Stimulated activated CD8-positive, alpha-beta memory T cell treated with anti-CD3 and anti-CD28 coated beads, Interleukin-12 subunit alpha, Interleukin-12 subunit beta, amount 100 ng/mL, for 24 hours (primary cell): ENCODE measurements at regions not wholly inside any gene's neighbourhood (a gene's known extent, or its start where the extent isn't known, plus 50 kb on each side); places are given as distances from the start of the nearest gene placed in this dataset.

Experiments
- DNase-seq: peaks from one replicate; pipeline ENCODE4 v3.0.0-alpha.2; 2020; ENCODE audit errors: extremely low read depth

- DNase-seq, result no peak
These were observed 66.9 kb upstream of the CLMN start for GRCh38 chr14:95386536-95387095.

GRCh38 chr14:95385701-95386100 is 66.0 kb upstream of the CLMN start:
- no peak for DNase-seq

DNA sequence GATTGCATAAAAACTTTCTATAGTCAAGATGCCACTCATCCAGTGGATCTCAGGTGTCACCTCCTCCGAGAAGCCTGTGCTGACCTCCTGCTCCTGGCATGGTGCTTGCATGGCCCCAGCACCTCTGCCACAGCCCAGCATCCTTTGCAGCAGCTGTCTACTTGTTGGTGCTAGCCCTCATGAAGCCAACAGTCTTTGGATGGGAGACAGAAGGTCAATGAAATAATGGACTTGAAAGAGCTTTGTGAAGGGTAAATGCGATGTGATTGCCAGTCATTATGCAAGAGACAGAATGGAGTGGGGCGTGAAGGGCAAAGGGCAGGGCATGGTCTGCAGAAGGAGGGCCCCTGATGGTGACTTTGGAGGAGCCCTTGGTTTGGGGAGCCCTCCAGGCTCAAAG is 63.0 kb upstream of the CLMN start:
- DNase-seq, result no peak

- DNase-seq, result no peak
These were observed 62.0 kb upstream of the CLMN start for GRCh38 chr14:95381726-95382125.

- DNase-seq, result no peak
These were observed 60.8 kb upstream of the CLMN start for GRCh38 chr14:95380350-95381042.

DNA sequence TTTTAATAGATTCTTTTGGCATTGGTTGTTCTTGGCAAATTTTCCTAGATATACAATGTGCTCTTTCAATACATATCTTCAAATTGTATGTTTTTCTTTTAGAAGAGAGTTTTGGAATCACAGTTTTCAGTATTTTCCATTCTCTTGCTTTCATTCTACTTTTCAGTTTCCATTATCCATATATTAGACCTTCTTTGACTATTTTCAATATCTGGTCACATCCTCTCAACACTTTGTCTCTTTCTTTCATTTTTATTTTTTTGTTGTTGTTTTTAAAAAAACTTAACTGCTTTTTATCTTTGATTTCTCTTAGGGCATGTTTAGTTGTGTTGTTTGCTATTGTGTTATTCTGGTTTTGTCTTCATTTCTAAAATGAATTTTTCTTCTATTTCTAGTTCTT is 59.9 kb upstream of the CLMN start:
- DNase-seq, result no peak

- DNase-seq, result no peak
These were observed 55.9 kb upstream of the CLMN start for GRCh38 chr14:95375539-95376109.

DNA sequence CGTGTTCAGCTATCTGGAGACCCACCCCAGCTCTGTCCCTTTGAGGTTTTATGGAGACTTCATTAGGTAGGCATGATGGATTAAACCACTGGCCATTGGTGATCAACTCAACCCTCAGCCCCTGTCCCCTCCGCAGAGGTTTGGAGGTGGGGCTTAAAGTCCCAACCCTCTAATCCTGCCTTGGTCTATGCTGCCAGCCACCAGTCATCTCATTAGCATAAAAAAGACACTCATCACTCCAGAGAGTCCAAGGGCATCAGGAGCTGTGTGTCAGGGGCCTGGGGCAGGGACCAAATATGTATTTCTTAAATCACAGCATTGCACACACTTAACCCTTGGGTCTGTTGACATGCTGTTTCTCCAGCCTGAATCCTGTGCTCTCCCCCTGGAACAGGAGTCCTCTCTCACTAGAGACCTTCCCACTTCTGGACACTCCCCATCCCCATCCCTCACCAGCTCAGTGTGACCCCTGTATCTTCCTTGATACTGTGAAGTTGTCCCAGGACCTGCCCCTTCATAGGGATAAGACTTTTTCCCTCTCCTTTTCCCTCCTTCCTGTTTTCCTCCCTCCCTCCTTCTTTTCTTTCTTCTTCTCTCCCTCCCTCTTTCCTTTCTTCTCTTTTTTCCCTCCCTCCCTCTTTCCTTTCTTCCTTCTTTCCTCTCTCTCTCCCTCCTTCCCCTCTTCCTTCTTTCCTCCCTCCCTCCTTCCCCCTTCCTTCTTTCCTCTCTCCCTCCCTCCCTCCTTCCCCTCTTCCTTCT is 54.7 kb upstream of the CLMN start:
- no peak for DNase-seq

DNA sequence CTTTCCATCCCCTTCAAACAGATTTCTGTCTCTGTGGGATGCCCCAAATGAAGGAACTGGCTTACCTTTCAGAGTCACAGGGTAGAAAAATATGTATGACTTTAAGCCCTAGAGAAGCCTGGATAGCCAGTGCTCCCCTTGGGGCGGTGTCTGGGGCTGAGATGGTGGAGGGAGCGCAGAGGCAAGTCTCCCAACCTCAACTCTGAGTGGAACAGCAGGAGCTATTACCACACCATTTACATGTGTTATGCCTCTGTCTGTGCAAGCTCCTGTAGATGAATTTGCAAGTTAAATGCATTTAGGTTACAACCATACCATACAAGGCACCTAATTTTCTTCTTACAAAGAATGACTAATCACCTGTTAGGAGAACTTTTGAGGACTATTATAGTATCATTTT is 50.4 kb upstream of the CLMN start:
- no peak for DNase-seq
